Fibroblast of skin of scalp (primary cell): ENCODE measurements at regions not wholly inside any gene's neighbourhood (a gene's known extent, or its start where the extent isn't known, plus 50 kb on each side); places are given as distances from the start of the nearest gene placed in this dataset.

Experiments used
- DNase-seq: peaks from one replicate; pipeline ENCODE4 v3.0.0-alpha.2; 2013

- DNase-seq: no peak
These were observed 187.3 kb upstream of the SYT13 start for GRCh38 chr11:45473341-45473895.

GRCh38 chr11:45472716-45473317, 186.7 kb upstream of the SYT13 start:
- no peak for DNase-seq

DNA sequence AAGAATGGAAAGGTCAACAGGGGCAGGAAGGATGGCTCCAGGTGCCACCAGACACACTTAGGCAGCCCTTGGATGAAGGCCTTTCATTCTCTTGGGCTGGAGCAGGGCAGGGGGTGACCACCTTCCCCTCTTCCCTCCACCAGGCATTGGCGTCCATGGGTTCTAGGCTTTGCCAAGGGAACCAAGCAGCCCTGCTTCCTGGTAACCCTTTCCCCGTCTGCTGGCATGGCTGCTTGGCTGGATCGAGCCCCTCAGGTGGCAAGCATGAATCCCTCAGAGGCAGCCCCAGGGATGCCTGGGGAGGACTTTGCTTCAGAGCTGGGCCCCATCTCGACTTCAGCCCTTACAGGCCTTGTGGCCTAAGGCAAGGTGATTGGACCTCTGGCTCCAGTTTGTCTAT, 185.1 kb upstream of the SYT13 start:
- no peak for DNase-seq

DNA sequence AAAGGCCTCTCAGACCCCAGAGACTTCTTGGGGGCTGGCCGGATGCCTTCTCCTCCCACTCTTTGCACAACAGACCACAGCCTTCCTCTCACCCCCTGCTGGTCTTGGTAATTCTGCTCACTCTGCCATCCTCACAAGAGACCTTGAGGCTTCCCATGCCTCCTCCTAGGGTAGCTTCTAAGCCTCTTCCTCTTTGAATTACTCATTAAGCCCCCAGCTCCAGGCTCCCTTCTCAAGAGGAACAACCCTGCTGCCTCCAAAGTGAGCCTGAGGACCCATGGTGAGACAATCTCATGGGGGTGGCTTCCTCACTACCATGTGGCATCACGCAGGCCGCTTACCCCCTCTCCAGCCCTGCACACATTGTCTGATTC, 184.6 kb upstream of the SYT13 start:
- peak; percentile 32 for DNase-seq

DNA sequence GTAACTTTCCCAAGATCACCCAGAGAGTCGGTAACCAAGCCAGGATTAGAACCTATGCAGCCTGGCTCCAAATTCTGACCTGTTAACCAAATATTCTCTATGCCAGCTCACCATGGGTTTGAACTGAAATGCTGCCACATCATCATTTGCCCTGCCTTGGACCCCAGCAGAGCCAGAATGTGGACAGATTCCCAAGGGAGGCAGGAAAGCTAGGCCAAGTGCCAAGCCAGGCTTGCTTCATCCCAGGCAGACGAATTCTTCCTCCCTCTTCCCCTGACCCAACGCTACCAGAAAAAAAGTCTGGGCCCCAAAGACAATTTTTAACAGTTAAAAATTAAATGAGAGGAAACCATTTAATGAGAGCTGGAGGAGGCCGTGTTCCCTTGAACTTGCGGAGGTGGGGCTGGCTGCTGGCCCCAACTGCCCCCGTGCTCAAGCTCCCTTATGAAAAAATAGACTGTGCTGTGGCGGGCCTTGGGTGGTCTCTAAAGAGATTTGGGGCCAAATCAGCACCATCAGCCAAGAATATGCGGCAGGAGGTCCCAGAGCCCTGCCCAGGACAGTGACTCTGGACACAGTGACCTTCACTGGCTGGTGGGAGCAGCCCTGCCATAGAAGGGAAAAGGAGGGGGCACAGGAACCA, 184.1 kb upstream of the SYT13 start:
- DNase-seq: peak; percentile 91

GRCh38 chr11:45468267-45468856, 182.2 kb upstream of the SYT13 start:
- peak; percentile 71 for DNase-seq

DNA sequence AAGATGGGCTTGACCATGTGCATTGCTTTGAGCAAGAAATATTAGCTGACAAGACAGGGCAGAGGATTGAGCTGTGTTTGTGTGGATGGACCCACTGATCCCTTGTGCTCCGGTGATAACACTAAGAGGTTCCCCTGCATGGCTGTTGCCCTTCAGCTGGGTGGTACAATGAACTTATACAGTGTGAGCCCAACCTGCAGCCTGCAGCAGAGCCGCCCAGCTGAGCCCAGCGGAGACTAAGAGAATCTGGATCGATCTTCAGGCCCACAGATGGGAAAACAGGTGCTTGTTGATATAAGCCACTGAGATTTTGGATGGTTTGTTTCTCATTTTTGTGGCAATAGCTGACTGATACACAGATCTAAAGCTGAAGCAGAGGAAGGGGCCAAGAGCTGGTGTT, 177.4 kb upstream of the SYT13 start:
- no peak for DNase-seq

- no peak for DNase-seq
These were observed 175.4 kb upstream of the SYT13 start for GRCh38 chr11:45461514-45461913.

DNA sequence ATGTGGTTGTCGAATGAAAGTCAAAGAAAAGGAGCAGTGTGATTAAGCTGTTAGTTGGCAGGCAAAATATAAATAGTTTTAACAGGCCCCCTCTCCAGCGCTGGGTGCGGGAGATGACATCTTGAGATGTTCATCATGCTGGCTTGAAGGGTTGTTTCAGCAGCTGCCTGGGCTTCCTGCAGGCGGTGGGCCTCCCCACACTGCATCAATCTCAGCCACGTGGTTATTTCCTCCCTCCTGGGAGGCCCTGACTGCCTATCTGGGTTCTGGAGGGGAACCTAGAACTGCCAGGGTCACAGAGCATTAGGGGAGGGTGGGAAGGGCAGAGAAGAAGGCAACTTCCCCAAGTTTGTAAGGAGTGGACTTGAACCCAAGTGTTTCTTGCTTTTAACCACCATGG, 173.3 kb upstream of the SYT13 start:
- DNase-seq: no peak

GRCh38 chr11:45458269-45458668, 172.1 kb upstream of the SYT13 start:
- DNase-seq: no peak

- DNase-seq: peak; percentile 96
These were observed 171.5 kb upstream of the SYT13 start for GRCh38 chr11:45457649-45458048.

DNA sequence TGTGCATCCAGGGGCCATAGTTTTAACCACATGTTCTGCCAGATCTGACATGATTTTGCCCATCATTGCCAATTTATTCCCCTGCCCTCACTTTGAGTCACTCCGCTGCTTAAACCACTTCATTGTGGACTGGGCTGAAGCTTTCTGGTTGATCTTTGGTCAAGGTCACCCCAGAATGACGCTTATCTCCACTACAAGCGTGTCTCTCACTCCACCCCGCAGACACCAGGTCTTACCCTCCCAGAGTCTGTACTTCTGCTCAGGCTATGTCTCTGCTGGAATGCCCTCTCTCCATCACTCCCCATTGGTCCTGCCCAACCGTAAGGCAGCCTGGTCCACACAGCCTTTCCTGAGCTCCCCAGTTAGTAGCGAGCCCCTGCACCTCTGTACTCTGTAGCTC, 170.5 kb upstream of the SYT13 start:
- no peak for DNase-seq

- no peak for DNase-seq
These were observed 169.4 kb upstream of the SYT13 start for GRCh38 chr11:45455536-45455935.

GRCh38 chr11:45454917-45455401, 168.8 kb upstream of the SYT13 start:
- DNase-seq: no peak

DNA sequence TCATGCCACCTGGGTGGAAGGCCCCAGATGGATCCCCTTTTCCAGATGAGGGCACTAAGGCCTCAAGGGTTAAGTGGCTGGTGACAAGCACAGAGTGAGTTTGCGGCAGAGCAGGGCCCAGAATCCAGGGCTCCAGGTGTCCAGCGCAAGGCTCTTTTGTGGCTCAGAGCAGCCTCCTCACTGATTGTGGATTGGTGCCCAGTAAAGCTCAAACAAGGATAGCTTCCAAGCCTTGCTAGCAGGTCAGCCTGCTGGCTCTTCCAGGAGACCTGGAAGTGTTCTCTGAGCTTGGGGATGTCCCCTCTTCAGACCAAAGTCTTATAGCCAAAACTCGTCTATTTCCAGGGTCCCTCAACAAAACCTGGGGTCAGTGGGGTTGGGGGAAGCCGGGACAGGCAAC, 167.6 kb upstream of the SYT13 start:
- DNase-seq: no peak

DNA sequence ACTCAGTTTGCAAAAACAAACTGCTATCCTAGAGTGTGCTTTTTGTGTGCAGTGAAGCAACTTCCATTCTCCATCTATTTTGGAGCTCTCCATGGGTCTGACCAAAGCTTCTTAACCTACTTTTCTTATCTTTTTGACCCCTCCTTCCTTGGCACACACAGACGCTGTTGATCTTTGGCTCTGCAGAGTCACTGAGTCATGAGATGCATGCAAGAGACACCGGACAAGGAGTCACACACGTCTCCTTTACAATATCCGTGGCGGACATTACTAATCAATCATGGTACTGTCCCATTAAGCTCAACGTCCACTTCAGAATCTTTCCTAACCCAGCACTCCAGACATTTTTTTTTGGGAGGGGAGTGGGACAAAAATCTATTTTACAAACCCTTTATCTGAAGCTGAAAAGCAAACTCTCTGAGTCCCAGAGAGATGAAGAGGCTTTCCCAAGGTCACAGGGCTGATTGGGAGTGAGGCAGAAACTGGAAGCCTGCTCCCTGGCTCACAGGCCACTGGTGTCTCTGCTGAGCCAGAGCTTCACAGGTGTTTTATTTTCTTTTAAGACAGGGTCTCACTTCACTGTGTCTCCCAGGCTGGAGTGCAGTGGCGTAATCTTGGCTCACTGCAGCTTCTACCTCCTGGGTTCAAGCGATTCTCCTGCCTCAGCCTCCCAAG, 165.8 kb upstream of the SYT13 start:
- no peak for DNase-seq

DNA sequence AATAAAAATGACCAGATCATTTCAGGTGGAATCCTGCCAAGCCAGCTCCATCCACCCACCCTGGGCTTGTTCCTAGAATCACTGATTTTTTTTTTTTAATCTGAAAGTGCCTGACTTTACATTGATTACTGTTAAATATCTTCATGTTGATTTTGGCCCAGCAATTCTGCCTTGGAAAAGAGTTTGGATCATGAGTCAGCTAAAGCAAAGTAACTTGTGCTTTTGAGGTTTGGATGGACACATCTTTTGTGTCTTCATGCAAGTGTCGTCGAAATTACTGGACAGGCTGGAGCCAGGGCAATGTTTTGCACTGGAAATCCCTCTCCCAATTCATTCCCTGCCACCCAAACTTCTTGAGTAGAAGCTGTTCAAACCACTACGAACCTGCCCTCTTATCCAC, 164.0 kb upstream of the SYT13 start:
- DNase-seq: peak; percentile 70

- no peak for DNase-seq
These were observed 163.0 kb upstream of the SYT13 start for GRCh38 chr11:45449036-45449601.

DNA sequence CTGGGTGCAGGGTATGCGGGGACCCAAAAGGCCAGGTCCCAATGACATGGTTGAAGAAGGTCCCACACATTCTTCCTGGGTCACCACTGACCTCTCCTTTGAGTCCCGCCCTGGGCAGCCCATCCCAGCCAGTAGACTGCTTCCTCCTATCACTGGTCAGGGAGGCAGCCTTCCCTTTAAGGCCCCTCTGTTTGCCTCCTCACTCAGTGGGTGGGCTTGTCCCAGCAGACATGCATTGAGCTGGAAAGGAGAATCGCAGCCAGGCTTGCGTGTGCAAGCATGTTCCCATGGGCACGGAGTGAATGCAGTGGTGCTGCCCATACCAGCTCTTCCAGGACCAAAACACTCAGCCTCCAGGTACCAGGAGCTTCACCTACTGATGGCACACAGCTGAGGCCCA, 162.4 kb upstream of the SYT13 start:
- no peak for DNase-seq

- DNase-seq: no peak
These were observed 160.9 kb upstream of the SYT13 start for GRCh38 chr11:45446998-45447397.

GRCh38 chr11:45446434-45446833, 160.3 kb upstream of the SYT13 start:
- no peak for DNase-seq

DNA sequence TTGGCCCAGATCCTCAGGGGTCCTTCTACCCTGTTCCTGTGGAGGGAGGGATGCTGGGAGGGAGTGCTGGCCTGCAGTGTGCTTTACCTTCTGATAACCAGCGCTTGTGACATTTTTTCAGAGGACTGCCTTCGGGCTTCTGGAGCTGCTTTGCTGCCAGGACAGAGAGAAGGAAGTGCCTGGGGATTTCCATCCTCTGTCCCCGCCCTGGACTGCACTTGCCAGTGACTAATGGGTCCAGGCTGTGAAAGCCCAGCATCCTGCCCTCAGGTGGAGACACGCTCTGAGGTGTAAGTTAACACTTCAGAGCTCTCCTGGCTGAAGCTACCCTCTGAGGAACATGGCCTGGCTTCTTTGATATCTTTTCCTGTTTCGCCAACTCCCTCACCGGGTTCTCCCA, 158.7 kb upstream of the SYT13 start:
- no peak for DNase-seq

- no peak for DNase-seq
These were observed 154.0 kb upstream of the SYT13 start for GRCh38 chr11:45440111-45440510.
